22Rv1 (cell line): ENCODE measurements at regions not wholly inside any gene's neighbourhood (a gene's known extent, or its start where the extent isn't known, plus 50 kb on each side); places are given as distances from the start of the nearest gene placed in this dataset.

Experiments
- H3K27ac ChIP-seq: fragments of 450-650 bp; 2 replicates; pipeline ENCODE4 v1.5.1; 2017
- ZFX ChIP-seq: fragments of 450-650 bp; IDR thresholded peaks from 2 replicates; pipeline ENCODE4 v1.6.1; 2017; ENCODE audit warnings: antibody characterized with exemption, borderline replicate concordance
- TF ChIP-seq, protein P1 (sequence below): fragments of 450-650 bp; IDR thresholded peaks from 2 replicates; pipeline ENCODE4 v1.5.1; 2017; ENCODE audit warnings: mild to moderate bottlenecking

GRCh38 chr1:82263396-82263795 lies 462.7 kb downstream of the ADGRL2 start:
- TF ChIP-seq ZFX, result no peak
- TF ChIP-seq, protein P1, sequence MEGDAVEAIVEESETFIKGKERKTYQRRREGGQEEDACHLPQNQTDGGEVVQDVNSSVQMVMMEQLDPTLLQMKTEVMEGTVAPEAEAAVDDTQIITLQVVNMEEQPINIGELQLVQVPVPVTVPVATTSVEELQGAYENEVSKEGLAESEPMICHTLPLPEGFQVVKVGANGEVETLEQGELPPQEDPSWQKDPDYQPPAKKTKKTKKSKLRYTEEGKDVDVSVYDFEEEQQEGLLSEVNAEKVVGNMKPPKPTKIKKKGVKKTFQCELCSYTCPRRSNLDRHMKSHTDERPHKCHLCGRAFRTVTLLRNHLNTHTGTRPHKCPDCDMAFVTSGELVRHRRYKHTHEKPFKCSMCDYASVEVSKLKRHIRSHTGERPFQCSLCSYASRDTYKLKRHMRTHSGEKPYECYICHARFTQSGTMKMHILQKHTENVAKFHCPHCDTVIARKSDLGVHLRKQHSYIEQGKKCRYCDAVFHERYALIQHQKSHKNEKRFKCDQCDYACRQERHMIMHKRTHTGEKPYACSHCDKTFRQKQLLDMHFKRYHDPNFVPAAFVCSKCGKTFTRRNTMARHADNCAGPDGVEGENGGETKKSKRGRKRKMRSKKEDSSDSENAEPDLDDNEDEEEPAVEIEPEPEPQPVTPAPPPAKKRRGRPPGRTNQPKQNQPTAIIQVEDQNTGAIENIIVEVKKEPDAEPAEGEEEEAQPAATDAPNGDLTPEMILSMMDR, result no peak
- H3K27ac ChIP-seq, result no peak overlapping the region

- no peak overlapping the region for H3K27ac ChIP-seq
- TF ChIP-seq, protein P1, result no peak
- no peak for TF ChIP-seq ZFX
These were observed 459.9 kb downstream of the ADGRL2 start for GRCh38 chr1:82260666-82261065.

DNA sequence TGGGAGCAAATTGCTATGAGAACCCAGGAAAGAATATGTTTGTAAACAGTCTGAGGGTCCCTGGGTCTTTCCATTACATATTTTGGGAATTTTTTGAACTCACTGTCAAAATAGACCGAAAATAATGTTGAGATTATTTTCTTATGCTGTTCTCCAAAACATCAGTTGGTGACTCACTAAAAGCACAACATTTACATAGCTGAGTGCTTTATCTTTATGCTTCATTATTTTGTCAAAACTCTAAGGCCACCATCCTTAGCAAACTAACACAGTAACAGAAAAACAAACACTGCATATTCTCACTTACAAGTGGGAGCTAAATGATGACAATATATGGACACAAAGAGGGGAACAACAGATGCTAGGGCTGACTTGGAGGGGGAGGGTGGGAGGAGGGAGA lies 459.3 kb downstream of the ADGRL2 start:
- TF ChIP-seq, protein P1, result no peak
- TF ChIP-seq ZFX, result no peak
- H3K27ac ChIP-seq, result no peak overlapping the region

GRCh38 chr1:82258887-82259286 lies 458.2 kb downstream of the ADGRL2 start:
- TF ChIP-seq ZFX, result no peak
- TF ChIP-seq, protein P1, result no peak
- H3K27ac ChIP-seq, result no peak overlapping the region

GRCh38 chr1:82246050-82246449 lies 445.3 kb downstream of the ADGRL2 start:
- TF ChIP-seq, protein P1, result no peak
- TF ChIP-seq ZFX, result no peak
- H3K27ac ChIP-seq, result no peak overlapping the region

DNA sequence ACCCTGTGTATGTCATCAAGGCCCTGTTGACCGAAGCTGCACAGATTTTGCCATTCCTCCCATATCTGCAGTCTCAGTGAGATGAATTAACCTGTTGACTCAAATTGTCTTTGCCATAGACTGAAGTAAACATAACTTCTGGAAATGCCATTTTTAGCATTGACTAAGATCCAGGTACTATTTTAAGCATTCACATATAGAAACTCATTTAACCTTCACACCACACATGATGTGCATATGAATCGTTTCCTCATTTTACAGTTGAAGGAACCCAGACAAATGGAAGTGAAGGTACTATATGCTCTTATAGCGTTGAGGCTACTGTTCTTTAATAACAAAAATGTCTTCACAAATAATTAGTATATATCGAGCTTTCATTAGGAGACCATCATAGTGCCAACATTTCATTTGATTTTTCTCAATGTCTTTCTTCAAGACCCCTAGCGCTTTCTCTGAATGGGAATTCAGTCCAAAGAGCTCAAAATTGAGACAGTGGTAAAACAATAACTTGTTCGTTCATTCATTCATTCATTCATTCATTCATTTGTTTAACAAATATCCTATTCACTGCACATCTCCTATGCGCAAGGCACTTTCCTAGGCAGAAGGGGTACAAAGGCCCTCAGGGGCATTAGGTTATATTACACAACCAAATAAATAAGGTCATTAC lies 444.7 kb downstream of the ADGRL2 start:
- TF ChIP-seq, protein P1, result no peak
- no peak for TF ChIP-seq ZFX
- no peak overlapping the region for H3K27ac ChIP-seq

- H3K27ac ChIP-seq, result no peak overlapping the region
- TF ChIP-seq ZFX, result no peak
- TF ChIP-seq, protein P1, result no peak
These were observed 439.8 kb downstream of the ADGRL2 start for GRCh38 chr1:82240571-82240970.
